ENCODE measurements at regions not wholly inside any gene's neighbourhood (a gene's known extent, or its start where the extent isn't known, plus 50 kb on each side); places are given as distances from the start of the nearest gene placed in this dataset.

DNA sequence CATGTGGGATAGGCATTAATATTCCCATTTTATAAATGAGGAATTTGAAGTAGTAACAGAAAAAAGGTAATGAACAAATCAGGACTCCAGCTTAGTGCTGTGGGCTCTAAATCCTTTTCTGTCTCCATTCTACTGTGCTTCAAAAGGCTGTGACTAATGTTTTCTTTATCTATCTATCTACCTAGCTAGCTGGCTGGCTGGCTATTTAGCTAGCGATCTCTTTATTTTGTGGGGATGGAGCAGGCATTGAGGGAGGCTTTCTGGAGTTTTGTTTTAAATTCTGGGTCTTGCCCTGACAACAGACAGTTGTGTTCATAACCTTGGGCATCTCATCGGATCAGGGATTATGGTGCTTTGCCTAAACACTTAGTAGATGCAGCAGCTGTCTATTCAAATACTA lies 139.2 kb downstream of the SOX4 start:
- CTCF ChIA-PET, result interaction anchor here (0.7 to 1.5 kb wide), 8 partner anchors 9 to 1031 kb away, joined by 3 to 8 read pairs (median 4); no protein-coding TSS in a partner anchor
- no peak for TF ChIP-seq CTCF (IDR thresholded peaks at IDR 0.05; ENCODE audit: unreplicated experiment)
- no peak for DNase-seq
- Mint-ChIP-seq H3K27me3 (ENCODE audit: unreplicated experiment) (no peaks in the 10 kb centered on the region), H3K4me3 (ENCODE audit: low read depth, unreplicated experiment) (peak overlapping the region; percentile 13), H3K9me3 (ENCODE audit: low read depth, unreplicated experiment) (no peaks in the 10 kb centered on the region), H3K36me3 (ENCODE audit: insufficient read depth, unreplicated experiment) (peaks cover 5% of the 10 kb centered on the region), H3K27ac (ENCODE audit: unreplicated experiment) (peak overlapping the region; percentile 22), H3K4me1 (ENCODE audit: low read depth, unreplicated experiment) (peaks cover 58% of the 10 kb centered on the region)
- no TSS peak for BruUV-seq (replicated peaks)
- intact Hi-C loops (cut with micrococcal nuclease; ENCODE audit: unreplicated experiment), result loop anchor here (5.0 to 10.0 kb wide), 5 partner anchors 155 to 1152 kb away; no protein-coding TSS in a partner anchor

- H3K27ac Mint-ChIP-seq (ENCODE audit: unreplicated experiment), result peak overlapping the region; percentile 30
- intact Hi-C loops (cut with micrococcal nuclease; ENCODE audit: unreplicated experiment), result loop anchor here (5.0 to 10.0 kb wide), 5 partner anchors 154 to 1151 kb away; no protein-coding TSS in a partner anchor
Measured at GRCh38 chr6:21733311-21733710, 139.8 kb downstream of the SOX4 start.

GRCh38 chr6:21734204-21734603 lies 140.7 kb downstream of the SOX4 start:
- intact Hi-C loops (cut with micrococcal nuclease; ENCODE audit: unreplicated experiment), result loop anchor here (5.0 to 10.0 kb wide), 5 partner anchors 153 to 1151 kb away; no protein-coding TSS in a partner anchor
- no peak for TF ChIP-seq CTCF (IDR thresholded peaks at IDR 0.05; ENCODE audit: unreplicated experiment)
- no peak for DNase-seq
- Mint-ChIP-seq H3K36me3 (ENCODE audit: insufficient read depth, unreplicated experiment) (peaks cover 17% of the 10 kb centered on the region), H3K4me1 (ENCODE audit: low read depth, unreplicated experiment) (peaks cover 72% of the 10 kb centered on the region), H3K9me3 (ENCODE audit: low read depth, unreplicated experiment) (no peaks in the 10 kb centered on the region), H3K27ac (ENCODE audit: unreplicated experiment) (no peak overlapping the region), H3K27me3 (ENCODE audit: unreplicated experiment) (no peaks in the 10 kb centered on the region), H3K4me3 (ENCODE audit: low read depth, unreplicated experiment) (no peak overlapping the region)
- no TSS peak for BruUV-seq (replicated peaks)
- CTCF ChIA-PET, result no interaction called here

More at GRCh38 chr6:21733311-21733710, 139.8 kb downstream of the SOX4 start:
- H3K4me3 Mint-ChIP-seq (ENCODE audit: low read depth, unreplicated experiment), result no peak overlapping the region
- no peak for DNase-seq
- no peaks in the 10 kb centered on the region for H3K27me3 Mint-ChIP-seq (ENCODE audit: unreplicated experiment)
- CTCF ChIA-PET, result interaction anchor here (0.7 to 1.5 kb wide), 4 partner anchors 9 to 218 kb away, joined by 3 to 8 read pairs (median 6); no protein-coding TSS in a partner anchor
- TF ChIP-seq CTCF (IDR thresholded peaks at IDR 0.05; ENCODE audit: unreplicated experiment), result no peak
- H3K36me3 Mint-ChIP-seq (ENCODE audit: insufficient read depth, unreplicated experiment), result peaks cover 9% of the 10 kb centered on the region
- H3K4me1 Mint-ChIP-seq (ENCODE audit: low read depth, unreplicated experiment), result peaks cover 64% of the 10 kb centered on the region
- BruUV-seq (replicated peaks), result no TSS peak
- no peaks in the 10 kb centered on the region for H3K9me3 Mint-ChIP-seq (ENCODE audit: low read depth, unreplicated experiment)

- CTCF ChIA-PET, result no interaction called here
- DNase-seq, result peak; percentile 76
- no peak for TF ChIP-seq CTCF (IDR thresholded peaks at IDR 0.05; ENCODE audit: unreplicated experiment)
- Mint-ChIP-seq H3K4me1 (ENCODE audit: low read depth, unreplicated experiment) (peaks cover 80% of the 10 kb centered on the region), H3K4me3 (ENCODE audit: low read depth, unreplicated experiment) (peak overlapping the region; percentile 41), H3K36me3 (ENCODE audit: insufficient read depth, unreplicated experiment) (peaks cover 19% of the 10 kb centered on the region), H3K9me3 (ENCODE audit: low read depth, unreplicated experiment) (no peaks in the 10 kb centered on the region), H3K27ac (ENCODE audit: unreplicated experiment) (peak overlapping the region; percentile 78), H3K27me3 (ENCODE audit: unreplicated experiment) (no peaks in the 10 kb centered on the region)
- no TSS peak for BruUV-seq (replicated peaks)
- intact Hi-C loops (cut with micrococcal nuclease; ENCODE audit: unreplicated experiment), result loop anchor here (10.0 kb wide), 3 partner anchors 486 to 1146 kb away; no protein-coding TSS in a partner anchor
Measured at GRCh38 chr6:21738180-21739094, 144.9 kb downstream of the SOX4 start.

Measured in Calu3 (cell line).